ENCODE measurements at regions not wholly inside any gene's neighbourhood (a gene's known extent, or its start where the extent isn't known, plus 50 kb on each side); places are given as distances from the start of the nearest gene placed in this dataset.

DNA sequence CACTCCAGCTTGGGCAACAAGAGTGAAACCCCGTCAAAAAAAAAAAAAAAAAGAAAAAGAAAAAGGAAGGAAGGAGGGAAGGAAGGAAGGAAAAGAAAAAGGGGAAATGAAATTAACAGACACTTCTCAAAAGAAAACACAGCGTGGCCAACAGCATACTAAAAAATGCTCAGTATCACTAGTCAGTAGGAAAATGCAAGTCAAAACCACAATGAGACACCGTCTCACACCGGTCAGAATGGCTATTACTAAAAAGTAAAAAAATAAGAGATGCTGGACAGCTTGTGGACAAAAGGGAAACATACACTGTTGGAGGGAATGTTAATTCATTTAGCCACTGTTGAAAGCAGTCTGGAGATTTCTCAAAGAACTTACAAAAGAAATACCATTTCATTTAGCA, 369.5 kb upstream of the BRINP3 start:
- no peaks in the 10 kb centered on the region for H3K4me1 ChIP-seq (ENCODE audit: control insufficient read depth, insufficient read depth, low read length)
- H3K9me1 ChIP-seq (ENCODE audit: insufficient read depth, low read length), result no peaks in the 10 kb centered on the region
- no peaks in the 10 kb centered on the region for H4K20me1 ChIP-seq (ENCODE audit: insufficient read depth, low read length)
- no peak overlapping the region for H2AK9ac ChIP-seq (replicated peaks; ENCODE audit: low read depth, low read length, poor library complexity)
- no peak overlapping the region for H4K91ac ChIP-seq (ENCODE audit: insufficient read depth, low read depth, low read length)
- no peak overlapping the region for H3K23ac ChIP-seq (ENCODE audit: low read depth, low read length)
- no peak overlapping the region for H3K9ac ChIP-seq (ENCODE audit: low read depth, low read length)
- no peak overlapping the region for H3K4me3 ChIP-seq (ENCODE audit: insufficient read depth, low read depth, low read length)
- H3K4me2 ChIP-seq (ENCODE audit: low read depth, low read length), result no peak overlapping the region
- H3K9me3 ChIP-seq (ENCODE audit: control insufficient read depth, insufficient read depth, low read length), result no peaks in the 10 kb centered on the region
- DNase-seq, result no peak
- POLR2A ChIA-PET (ENCODE audit: unreplicated experiment), result no interaction called here
- no peak overlapping the region for H2AFZ ChIP-seq (replicated peaks; ENCODE audit: low read length, poor library complexity)
- no peak for ATAC-seq (ENCODE audit: low read depth)
- no peak overlapping the region for H3K56ac ChIP-seq (ENCODE audit: extremely low read depth, insufficient read depth, low read length)
- TF ChIP-seq MAFK (IDR thresholded peaks at IDR 0.05; ENCODE audit: low read depth, low read length) (no peak), RAD21 (IDR thresholded peaks at IDR 0.05; ENCODE audit: low read length) (no peak), BHLHE40 (IDR thresholded peaks at IDR 0.05; ENCODE audit: low read depth, low read length) (no peak), RFX5 (IDR thresholded peaks at IDR 0.05; ENCODE audit: low read depth, low read length) (no peak), RCOR1 (IDR thresholded peaks at IDR 0.05; ENCODE audit: insufficient replicate concordance, low read length) (no peak), NFE2L2 (IDR thresholded peaks at IDR 0.05; ENCODE audit: low read depth, low read length) (no peak), CHD1 (IDR thresholded peaks at IDR 0.05; ENCODE audit: low read depth, low read length) (no peak), POLR2A (IDR thresholded peaks at IDR 0.05; ENCODE audit: low read depth, low read length) (no peak), MXI1 (IDR thresholded peaks at IDR 0.05; ENCODE audit: borderline replicate concordance, low read depth, low read length) (no peak), FOS (IDR thresholded peaks at IDR 0.05; ENCODE audit: low read depth, low read length) (no peak), SMC3 (IDR thresholded peaks at IDR 0.05; ENCODE audit: low read depth, low read length) (no peak), MAZ (IDR thresholded peaks at IDR 0.05; ENCODE audit: borderline replicate concordance, low read depth, low read length) (no peak), CEBPB (IDR thresholded peaks at IDR 0.05; ENCODE audit: low read depth, low read length) (no peak)
- TF ChIP-seq, protein P1, sequence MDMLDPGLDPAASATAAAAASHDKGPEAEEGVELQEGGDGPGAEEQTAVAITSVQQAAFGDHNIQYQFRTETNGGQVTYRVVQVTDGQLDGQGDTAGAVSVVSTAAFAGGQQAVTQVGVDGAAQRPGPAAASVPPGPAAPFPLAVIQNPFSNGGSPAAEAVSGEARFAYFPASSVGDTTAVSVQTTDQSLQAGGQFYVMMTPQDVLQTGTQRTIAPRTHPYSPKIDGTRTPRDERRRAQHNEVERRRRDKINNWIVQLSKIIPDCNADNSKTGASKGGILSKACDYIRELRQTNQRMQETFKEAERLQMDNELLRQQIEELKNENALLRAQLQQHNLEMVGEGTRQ (IDR thresholded peaks at IDR 0.05; ENCODE audit: low read depth, low read length), result no peak
- TF ChIP-seq, protein P2, sequence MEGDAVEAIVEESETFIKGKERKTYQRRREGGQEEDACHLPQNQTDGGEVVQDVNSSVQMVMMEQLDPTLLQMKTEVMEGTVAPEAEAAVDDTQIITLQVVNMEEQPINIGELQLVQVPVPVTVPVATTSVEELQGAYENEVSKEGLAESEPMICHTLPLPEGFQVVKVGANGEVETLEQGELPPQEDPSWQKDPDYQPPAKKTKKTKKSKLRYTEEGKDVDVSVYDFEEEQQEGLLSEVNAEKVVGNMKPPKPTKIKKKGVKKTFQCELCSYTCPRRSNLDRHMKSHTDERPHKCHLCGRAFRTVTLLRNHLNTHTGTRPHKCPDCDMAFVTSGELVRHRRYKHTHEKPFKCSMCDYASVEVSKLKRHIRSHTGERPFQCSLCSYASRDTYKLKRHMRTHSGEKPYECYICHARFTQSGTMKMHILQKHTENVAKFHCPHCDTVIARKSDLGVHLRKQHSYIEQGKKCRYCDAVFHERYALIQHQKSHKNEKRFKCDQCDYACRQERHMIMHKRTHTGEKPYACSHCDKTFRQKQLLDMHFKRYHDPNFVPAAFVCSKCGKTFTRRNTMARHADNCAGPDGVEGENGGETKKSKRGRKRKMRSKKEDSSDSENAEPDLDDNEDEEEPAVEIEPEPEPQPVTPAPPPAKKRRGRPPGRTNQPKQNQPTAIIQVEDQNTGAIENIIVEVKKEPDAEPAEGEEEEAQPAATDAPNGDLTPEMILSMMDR (conservative IDR thresholded peaks at IDR 0.05; ENCODE audit: low read depth, low read length), result no peak
- TF ChIP-seq, protein P3, sequence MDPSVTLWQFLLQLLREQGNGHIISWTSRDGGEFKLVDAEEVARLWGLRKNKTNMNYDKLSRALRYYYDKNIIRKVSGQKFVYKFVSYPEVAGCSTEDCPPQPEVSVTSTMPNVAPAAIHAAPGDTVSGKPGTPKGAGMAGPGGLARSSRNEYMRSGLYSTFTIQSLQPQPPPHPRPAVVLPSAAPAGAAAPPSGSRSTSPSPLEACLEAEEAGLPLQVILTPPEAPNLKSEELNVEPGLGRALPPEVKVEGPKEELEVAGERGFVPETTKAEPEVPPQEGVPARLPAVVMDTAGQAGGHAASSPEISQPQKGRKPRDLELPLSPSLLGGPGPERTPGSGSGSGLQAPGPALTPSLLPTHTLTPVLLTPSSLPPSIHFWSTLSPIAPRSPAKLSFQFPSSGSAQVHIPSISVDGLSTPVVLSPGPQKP (IDR thresholded peaks at IDR 0.05; ENCODE audit: borderline replicate concordance, low read depth, low read length), result no peak
- BruUV-seq (replicated peaks), result no TSS peak
- no peak overlapping the region for H2BK15ac ChIP-seq (ENCODE audit: low read depth, low read length)
- H3K36me3 ChIP-seq (ENCODE audit: control insufficient read depth, insufficient read depth, low read length), result no peaks in the 10 kb centered on the region
- H3K27me3 ChIP-seq (ENCODE audit: control insufficient read depth, insufficient read depth, low read length), result no peaks in the 10 kb centered on the region
- no CpG with 5 or more reads among the region's 4 CpGs for WGBS, 2 experiments (ENCODE audit: extremely low coverage in 2 of 2, insufficient read length in 1 of 2)
- H3K14ac ChIP-seq (replicated peaks; ENCODE audit: low read depth, low read length), result no peak overlapping the region
- H2BK120ac ChIP-seq (ENCODE audit: low read depth, low read length), result no peak overlapping the region
- H3K27ac ChIP-seq (ENCODE audit: insufficient read depth, low read length), result no peak overlapping the region
- in situ Hi-C loops (cut with MboI; ENCODE audit: low sequenced_read_pairs), result no loop called here
- H3K18ac ChIP-seq (ENCODE audit: low read depth, low read length), result no peak overlapping the region
- no peak overlapping the region for H2BK5ac ChIP-seq (ENCODE audit: low read depth, low read length, poor library complexity, severe bottlenecking)
- H2AK5ac ChIP-seq (ENCODE audit: low read depth, low read length), result no peak overlapping the region
- dilution Hi-C loops (cut with HindIII; ENCODE audit: low sequenced_read_pairs, unreplicated experiment), result no loop called here
- intact Hi-C loops (cut with micrococcal nuclease), result no loop called here
- H3K4ac ChIP-seq (ENCODE audit: low read depth, low read length), result no peak overlapping the region
- H4K5ac ChIP-seq (ENCODE audit: low read depth, low read length), result no peak overlapping the region
- no peaks in the 10 kb centered on the region for H3K79me1 ChIP-seq (ENCODE audit: low read depth in 1 of 2, low read length in 2 of 2)
- H2BK20ac ChIP-seq (ENCODE audit: low read depth, low read length), result no peak overlapping the region
- CTCF ChIA-PET, result interaction anchor here (0.6 kb wide), 1 partner anchor 15 kb away, joined by 3 read pairs; no protein-coding TSS in a partner anchor
- no peak overlapping the region for H4K8ac ChIP-seq (ENCODE audit: low read depth in 2 of 2, low read length in 2 of 2)

Measured in IMR-90 (cell line).